Thyroid gland (tissue), 4 donors: ENCODE measurements at regions not wholly inside any gene's neighbourhood (a gene's known extent, or its start where the extent isn't known, plus 50 kb on each side); places are given as distances from the start of the nearest gene placed in this dataset.

Experiments used
- POLR2A ChIP-seq, 2 donors: fragments of 450-650 bp; IDR thresholded peaks; one replicate each; pipeline ENCODE4 v1.6.1; 2017; ENCODE audit warnings: antibody characterized with exemption in 2 of 2, mild to moderate bottlenecking in 2 of 2, moderate library complexity in 1 of 2
- TF ChIP-seq, protein P1 (sequence below), 6 experiments: fragments of 200-600 bp in 3 of 6; fragments of 450-650 bp in 3 of 6; sonication (generic) in 3 of 6; IDR thresholded peaks; one replicate each; pipeline ENCODE4 v1.5.1; 2016 to 2019; ENCODE audit warnings: antibody characterized with exemption in 6 of 6, mild to moderate bottlenecking in 2 of 6, inconsistent platforms in 1 of 6, moderate library complexity in 1 of 6

DNA sequence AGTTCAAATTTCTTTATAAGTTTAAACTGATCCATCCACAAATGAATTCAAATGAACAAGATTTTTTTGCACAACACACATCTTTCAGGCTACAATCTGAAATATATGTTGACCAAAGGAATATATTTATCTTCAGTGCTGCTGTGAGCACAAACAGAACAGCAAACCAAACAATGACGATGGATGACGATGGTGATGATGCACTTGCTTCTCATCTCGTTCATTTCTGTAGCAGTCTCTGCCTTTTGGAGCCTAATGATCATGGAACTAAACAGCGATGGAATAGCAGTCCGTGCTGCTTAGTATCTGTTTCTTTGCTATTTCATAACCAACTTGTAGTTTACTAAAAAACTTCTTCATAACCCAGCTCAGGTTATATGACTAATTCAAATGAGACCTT lies 220.7 kb upstream of the BLID start:
- TF ChIP-seq, protein P1, sequence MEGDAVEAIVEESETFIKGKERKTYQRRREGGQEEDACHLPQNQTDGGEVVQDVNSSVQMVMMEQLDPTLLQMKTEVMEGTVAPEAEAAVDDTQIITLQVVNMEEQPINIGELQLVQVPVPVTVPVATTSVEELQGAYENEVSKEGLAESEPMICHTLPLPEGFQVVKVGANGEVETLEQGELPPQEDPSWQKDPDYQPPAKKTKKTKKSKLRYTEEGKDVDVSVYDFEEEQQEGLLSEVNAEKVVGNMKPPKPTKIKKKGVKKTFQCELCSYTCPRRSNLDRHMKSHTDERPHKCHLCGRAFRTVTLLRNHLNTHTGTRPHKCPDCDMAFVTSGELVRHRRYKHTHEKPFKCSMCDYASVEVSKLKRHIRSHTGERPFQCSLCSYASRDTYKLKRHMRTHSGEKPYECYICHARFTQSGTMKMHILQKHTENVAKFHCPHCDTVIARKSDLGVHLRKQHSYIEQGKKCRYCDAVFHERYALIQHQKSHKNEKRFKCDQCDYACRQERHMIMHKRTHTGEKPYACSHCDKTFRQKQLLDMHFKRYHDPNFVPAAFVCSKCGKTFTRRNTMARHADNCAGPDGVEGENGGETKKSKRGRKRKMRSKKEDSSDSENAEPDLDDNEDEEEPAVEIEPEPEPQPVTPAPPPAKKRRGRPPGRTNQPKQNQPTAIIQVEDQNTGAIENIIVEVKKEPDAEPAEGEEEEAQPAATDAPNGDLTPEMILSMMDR (IDR thresholded peaks at IDR 0.05): no peak
- no peak for TF ChIP-seq POLR2A (IDR thresholded peaks at IDR 0.05)
